ELF-1 (cell line): ENCODE measurements at regions not wholly inside any gene's neighbourhood (a gene's known extent, or its start where the extent isn't known, plus 50 kb on each side); places are given as distances from the start of the nearest gene placed in this dataset.
"Not testable (repeated sequence)": the region's sequence is repeated elsewhere in the genome, so short reads cannot be mapped to it uniquely, and the experiment has no call there.

Experiments used
- DNase-seq: peaks from one replicate; pipeline ENCODE4 v3.0.0-alpha.2; 2016; ENCODE audit warnings: low read depth, low spot score

DNA sequence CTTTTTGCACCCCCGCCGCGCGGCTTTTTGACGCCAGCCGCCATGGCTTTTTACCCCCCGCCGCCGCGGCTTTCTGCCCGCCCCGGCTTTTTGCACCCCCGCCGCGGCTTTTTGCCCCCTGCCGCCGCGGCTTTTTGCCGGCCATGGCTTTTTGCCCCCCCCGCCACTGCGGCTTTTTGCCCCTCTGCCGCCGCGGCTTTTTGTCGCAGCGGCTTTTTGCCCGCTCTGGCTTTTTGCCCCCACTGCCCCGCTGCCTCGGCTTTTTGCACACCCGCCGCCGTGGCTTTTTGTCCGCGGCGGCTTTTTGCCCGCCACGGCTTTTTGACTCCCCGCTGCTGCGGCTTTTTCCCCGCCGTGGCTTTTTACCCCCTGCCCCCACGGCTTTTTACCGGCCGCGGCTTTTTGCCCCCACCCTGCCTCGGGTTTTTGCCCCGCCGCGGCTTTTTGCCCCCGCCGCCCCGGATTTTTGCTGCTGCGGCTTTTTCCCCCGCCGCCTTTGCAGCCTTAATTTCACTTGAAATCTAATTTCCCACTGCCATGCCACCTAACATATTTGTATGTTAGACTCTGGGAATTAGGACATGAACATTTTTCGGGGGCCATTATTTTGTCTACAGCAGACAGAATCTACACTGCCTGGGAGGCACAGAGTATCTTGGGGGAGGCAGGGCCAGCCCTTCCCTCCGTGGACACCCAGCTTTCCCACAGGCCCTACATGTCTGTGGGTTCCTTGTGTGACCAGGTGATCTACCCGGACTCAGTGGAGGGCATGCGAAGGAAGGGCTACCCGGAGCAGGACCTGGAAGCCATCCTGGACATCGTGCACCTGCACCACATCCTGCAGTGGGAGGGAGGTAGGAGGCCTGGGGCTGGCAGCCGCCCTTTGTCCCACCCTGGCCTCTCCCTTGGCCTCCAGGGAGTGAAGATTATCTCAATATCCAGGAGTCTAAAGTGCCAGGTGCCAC is 3031.0 kb upstream of the TEKT4 start:
- DNase-seq: no peak

DNA sequence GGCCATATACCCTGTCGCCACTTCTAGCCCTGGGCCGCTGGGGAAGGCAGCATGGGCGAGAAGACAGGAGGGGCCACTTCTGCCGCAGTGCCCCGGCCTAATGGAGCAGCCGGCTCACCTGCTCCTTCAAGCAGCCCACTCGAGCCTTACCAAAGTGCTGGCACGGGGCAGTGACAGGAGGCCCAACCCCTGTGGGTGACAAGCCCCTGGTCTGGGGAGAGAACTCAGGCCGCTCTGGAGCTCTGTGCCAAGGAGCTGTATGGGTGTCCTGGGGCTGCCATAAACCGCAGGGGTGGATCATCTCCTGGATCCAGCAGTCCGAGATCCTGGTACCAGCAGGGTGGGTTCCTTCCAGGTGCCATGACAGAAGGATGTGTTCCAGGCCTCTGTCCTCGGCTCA is 3029.0 kb upstream of the TEKT4 start:
- DNase-seq: not testable (repeated sequence)

DNA sequence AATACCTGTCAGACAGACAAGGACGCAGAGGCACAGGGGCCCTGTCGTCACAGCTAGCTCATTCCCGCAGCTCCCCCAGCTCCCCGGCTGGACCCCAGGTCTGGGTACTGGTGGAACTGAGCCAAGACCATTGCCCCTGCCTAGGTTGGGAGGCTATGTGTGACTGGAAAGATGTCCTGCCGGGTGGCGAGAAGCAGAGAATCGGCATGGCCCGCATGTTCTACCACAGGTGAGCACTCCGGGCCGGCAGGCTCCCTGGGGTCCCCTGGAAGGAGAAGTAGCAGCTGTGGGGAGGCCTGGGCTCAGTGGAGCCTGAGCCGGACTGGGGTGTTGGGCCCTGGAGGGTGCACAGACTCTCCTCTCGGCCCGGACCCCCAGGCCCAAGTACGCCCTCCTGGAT is 3028.3 kb upstream of the TEKT4 start:
- not testable (repeated sequence) for DNase-seq

DNA sequence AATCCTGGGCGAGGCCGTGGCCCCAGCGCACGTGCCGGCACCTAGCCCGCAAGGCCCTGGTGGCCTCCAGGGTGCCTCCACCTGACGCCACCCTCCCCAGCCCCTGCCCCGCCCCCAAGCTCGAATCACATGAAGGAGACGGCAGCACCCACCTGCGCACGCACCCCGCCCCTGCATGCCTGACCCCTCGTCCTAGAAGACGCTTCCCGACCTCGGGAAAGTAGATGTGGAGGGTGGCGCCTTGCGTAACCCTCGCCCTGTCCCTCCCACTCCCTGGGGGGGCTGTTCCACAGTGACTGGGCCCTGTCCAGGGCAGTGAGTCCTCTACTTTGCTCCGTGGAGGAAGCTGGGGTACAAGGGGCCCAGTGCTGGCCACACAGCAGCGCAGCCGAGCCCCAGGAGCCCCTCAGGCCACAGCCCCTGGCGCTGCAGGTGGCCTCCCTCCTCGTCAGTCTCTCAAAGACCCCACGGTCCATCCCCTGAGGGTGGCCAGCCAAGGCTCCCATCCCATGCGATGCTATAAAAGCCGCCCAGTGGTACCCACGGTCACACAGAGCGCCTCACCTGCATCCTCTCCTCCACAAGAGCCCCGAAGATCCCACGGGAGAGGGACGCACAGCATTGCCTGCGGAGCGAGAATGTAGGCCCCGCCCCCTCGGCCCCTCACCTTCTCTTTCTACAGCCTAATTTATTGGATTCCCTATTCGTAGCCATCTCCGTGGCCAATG is 3027.3 kb upstream of the TEKT4 start:
- not testable (repeated sequence) for DNase-seq

DNA sequence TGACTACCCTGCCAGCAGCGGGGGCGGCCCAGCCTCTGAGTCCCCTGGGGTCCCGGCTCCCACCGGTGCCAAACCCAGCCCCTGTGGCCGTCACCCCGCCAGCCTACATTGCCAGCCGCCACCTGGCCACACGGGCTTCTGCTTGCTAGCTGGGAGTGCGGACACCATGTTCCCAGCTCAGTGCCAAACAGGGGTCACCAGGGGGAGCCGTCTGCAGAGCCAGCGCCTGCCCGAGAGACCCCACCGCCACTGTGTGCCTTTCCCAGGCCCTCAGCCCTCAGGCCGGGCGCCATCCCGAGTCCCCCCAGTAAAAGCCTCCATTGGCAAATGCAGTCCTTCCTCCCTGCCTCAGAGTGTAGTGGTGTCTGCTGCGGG is 3026.8 kb upstream of the TEKT4 start:
- DNase-seq: not testable (repeated sequence)

DNA sequence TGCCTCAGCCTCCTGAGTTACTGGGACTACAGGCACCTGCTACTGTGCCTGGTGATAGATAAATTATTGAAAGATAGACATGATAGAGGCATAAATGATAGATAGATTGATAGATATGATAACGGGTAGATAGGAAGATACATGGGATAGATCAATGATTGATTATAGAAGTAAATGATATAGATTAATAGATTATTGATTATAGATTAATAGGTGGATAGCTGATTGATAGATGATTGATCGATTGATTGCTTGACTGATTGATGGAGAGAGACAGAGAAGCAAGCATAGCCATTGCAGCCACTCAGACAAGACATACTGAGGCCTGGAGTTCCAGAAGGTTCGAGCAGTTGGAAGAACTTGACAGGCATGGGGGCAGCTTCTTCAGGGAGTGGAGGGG is 3024.8 kb upstream of the TEKT4 start:
- not testable (repeated sequence) for DNase-seq

DNA sequence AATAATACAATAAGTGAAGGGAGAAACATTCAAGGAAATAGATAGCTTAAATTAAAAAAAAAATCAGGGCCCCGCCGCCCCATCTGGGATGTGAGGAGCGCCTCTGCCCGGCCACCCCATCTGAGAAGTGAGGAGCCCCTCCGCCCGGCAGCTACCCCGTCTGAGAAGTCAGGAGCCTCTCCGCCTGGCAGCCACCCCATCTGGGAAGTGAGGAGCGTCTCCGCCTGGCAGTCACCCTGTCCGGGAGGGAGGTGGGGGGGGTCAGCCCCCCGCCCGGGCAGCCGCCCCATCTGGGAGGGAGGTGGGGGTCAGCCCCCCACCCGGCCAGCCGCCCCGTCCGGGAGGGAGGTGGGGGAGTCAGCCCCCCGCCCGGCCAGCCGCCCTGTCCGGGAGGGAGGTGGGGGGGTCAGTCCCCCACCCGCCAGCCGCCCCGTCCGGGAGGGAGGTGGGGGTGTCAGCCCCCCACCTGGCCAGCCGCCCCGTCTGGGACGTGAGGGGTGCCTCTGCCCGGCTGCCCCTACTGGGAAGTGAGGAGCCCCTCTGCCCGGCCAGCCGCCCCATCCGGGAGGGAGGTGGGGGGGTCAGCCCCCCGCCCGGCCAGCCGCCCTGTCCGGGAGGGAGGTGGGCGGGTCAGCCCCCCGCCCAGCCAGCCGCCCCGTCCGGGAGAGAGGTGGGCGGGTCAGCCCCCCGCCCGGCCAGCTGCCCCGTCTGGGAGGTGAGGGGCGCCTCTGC is 3019.4 kb upstream of the TEKT4 start:
- DNase-seq: not testable (repeated sequence)

DNA sequence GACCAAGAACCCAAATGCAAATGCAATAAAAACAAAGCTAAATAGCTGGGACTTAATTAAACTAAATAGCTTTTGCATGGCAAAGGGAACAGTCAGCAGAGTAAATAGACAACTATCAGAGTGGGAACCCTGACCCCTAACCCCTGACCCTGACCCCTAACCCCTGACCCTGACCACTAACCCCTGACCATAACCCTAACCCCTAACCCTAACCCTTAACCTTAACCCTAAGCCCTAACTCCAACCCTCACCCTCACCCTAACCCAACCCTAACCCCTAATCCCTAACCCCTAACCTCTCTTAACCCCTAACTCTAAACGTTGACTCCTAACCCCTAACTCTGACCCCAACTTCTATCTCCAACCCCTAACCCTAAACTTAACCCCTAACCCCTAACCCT is 3014.3 kb upstream of the TEKT4 start:
- DNase-seq: not testable (repeated sequence)

DNA sequence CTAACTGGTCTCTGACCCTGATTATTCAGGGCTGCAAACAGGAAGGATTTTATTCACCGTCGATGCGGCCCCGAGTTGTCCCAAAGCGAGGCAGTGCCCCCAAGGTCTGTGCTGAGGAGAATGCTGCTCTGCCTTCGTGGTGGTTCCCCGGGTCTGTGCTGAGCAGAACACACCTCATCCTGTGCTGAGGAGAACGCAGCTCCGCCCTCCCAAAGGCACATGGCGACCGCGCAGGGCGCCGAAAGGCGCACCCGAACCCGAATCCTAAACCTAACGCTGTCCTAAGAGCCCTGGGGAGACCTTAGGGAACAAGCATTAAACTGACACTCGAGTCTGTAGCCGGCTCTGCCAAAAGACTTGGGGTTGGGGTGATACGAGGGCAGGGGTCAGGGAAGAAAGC is 3013.5 kb upstream of the TEKT4 start:
- not testable (repeated sequence) for DNase-seq

DNA sequence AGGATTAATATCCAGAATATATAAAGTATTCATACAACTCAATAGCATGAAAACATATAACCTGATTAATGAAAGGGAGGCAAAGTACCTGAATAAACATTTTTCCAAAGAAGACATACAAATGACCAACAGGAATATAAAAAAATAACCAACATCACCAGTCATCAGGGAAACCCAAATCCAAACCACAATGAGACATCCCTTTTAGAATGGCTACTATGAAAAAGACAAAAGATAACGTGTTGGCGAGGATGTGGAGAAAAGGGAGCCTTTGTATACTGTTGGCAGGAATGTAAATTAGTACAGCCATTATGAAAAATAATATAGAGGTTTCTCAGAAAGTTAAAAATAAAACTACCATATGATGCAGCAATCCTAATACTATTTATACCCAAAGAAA is 2999.5 kb upstream of the TEKT4 start:
- DNase-seq: not testable (repeated sequence)

DNA sequence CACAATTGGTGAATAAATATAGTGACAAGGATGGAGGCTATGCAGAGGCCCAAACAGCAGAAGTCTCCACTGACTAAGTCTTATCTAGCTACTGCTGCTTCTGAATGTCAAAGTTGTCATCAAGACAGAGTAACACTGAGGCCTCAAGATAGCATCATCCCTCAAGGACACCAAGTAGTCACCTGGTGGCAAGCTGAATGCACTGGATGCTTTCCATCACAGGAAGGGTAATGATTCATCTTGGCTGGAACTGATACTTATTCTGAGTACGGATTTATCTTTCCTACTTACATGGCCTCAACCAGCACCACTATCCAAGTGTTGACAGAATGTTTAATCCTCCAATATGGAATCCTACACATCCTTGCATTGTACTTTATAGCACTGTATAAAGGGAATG is 2997.8 kb upstream of the TEKT4 start:
- not testable (repeated sequence) for DNase-seq

DNA sequence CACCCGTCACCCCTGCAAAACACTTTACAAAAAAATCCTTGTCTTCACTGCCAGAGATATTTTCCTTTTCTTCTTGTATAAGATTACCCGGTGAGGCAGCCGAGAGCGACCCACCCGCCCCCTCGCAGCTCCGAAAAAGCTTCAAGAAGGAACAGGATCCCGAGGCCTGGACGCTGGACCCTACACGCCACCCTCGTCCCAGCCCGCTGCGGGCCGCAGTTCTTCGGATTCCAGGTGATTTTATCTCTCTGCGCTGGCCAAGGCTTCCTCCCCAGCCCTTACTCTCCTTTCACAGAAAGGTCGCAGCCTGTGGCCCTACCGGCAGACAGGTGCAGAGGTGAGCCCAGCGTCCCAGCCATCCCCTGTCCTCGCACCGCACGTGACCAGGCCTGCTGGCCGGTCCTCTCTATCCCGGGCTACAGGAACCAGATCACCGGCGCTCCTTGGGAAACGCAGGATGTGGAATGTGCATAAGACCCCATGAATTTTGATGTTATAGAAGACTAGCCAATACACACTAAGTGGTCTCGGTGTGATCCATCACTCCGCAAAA is 2993.5 kb upstream of the TEKT4 start:
- DNase-seq: not testable (repeated sequence)

DNA sequence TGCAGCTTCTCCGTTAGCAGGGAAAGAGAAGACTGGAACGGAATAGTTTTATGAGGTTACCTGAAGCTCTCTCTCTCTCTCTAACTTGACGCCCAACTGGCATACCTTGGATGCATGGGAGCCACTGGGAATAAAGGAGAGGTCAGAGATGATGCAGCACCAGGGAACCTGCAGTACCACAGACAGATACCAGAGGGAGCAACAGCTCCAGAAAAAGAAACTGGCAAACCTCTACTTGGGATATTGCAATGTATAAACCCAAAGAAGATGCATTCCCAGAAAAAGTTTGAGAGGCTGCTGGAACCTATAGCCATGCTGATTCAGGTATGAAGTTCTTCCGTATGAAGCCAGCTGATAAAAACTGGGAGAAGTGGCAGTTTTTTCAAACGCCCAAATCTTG is 2976.1 kb upstream of the TEKT4 start:
- DNase-seq: peak; percentile 12

DNA sequence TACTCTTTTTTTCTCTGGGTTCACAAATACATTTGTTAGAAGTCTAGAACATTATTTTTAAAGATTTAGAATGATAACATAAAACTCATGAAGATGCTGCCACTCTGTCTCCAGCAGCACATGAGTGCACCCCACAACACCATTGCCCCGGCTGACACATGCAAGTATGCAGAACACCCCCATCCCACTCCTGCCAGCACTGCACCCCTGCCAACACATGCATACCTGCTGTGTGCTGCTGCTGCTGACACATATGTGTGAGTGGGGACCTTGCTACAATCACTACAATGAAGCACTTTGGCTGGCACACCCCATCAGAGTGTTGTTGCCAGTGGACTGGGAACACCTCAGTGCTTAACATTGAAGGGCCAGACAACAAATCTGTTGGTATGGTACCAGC is 2953.6 kb upstream of the TEKT4 start:
- not testable (repeated sequence) for DNase-seq
